AG04450 (cell line): ENCODE measurements at regions not wholly inside any gene's neighbourhood (a gene's known extent, or its start where the extent isn't known, plus 50 kb on each side); places are given as distances from the start of the nearest gene placed in this dataset.

Experiments used
- CTCF ChIA-PET: fragments of 300-600, 350-600 bp; formaldehyde crosslinking; extraction: SDS; loops from one replicate; lab custom pipeline; 2022; ENCODE audit warnings: antibody characterized with exemption, inconsistent platforms; lab: Charles Lee
- POLR2A ChIA-PET: fragments of 350-600 bp; formaldehyde crosslinking; extraction: SDS; loops from one replicate; lab custom pipeline; 2021; ENCODE audit warnings: antibody characterized with exemption, inconsistent platforms; lab: Yijun Ruan, JAX
- DNase-seq: peaks from one replicate; pipeline ENCODE4 v3.0.0-alpha.2; 2011; ENCODE audit warnings: low read depth, low spot score
- H3K27ac ChIP-seq: one replicate; pipeline ENCODE4 v1.5.1; 2012; ENCODE audit warnings: low read depth, low read length, control low read depth
- H3K27me3 ChIP-seq: one replicate; pipeline ENCODE4 v1.6.0; 2012; ENCODE audit warnings: low read length; ENCODE audit not compliant: control insufficient read depth, insufficient read depth
- H3K4me3 ChIP-seq: 2 replicates; pipeline ENCODE4 v1.5.1; 2011; ENCODE audit warnings: mild to moderate bottlenecking, low read depth, low read length, control low read depth
- H3K9me3 ChIP-seq: 2 replicates; pipeline ENCODE4 v1.5.1; 2012; ENCODE audit warnings: low read length; ENCODE audit not compliant: control insufficient read depth, insufficient read depth
- TF ChIP-seq, protein P1 (sequence below): IDR thresholded peaks from 2 replicates; pipeline ENCODE4 v1.5.1; 2011; ENCODE audit warnings: low read depth, low read length, control low read depth, inconsistent platforms

DNA sequence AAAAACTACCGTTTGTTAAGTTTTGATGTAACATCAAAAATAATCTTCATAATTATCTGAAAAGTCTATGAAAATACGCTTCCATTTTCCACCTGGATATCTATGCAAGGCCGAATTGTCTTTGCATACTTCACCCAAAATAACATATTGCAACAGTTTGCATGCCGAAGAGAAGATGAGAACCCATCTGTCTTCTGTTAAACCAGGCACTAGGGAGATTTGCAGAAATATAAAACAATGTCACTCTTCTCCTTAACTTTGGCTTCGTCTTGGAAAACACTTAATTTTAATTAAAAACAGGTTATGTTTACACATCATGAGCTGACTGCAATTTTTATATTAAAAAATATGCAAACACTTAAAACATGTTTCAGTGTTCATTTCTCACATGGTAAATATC, 1325.8 kb downstream of the TBC1D22A start:
- TF ChIP-seq, protein P1, sequence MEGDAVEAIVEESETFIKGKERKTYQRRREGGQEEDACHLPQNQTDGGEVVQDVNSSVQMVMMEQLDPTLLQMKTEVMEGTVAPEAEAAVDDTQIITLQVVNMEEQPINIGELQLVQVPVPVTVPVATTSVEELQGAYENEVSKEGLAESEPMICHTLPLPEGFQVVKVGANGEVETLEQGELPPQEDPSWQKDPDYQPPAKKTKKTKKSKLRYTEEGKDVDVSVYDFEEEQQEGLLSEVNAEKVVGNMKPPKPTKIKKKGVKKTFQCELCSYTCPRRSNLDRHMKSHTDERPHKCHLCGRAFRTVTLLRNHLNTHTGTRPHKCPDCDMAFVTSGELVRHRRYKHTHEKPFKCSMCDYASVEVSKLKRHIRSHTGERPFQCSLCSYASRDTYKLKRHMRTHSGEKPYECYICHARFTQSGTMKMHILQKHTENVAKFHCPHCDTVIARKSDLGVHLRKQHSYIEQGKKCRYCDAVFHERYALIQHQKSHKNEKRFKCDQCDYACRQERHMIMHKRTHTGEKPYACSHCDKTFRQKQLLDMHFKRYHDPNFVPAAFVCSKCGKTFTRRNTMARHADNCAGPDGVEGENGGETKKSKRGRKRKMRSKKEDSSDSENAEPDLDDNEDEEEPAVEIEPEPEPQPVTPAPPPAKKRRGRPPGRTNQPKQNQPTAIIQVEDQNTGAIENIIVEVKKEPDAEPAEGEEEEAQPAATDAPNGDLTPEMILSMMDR, result no peak
- ChIA-PET POLR2A (no interaction called here), CTCF (no interaction called here)
- Histone ChIP-seq H3K9me3 (peaks cover 75% of the 10 kb centered on the region), H3K27me3 (no peaks in the 10 kb centered on the region), H3K27ac (no peak overlapping the region), H3K4me3 (no peak overlapping the region)
- DNase-seq, result no peak

DNA sequence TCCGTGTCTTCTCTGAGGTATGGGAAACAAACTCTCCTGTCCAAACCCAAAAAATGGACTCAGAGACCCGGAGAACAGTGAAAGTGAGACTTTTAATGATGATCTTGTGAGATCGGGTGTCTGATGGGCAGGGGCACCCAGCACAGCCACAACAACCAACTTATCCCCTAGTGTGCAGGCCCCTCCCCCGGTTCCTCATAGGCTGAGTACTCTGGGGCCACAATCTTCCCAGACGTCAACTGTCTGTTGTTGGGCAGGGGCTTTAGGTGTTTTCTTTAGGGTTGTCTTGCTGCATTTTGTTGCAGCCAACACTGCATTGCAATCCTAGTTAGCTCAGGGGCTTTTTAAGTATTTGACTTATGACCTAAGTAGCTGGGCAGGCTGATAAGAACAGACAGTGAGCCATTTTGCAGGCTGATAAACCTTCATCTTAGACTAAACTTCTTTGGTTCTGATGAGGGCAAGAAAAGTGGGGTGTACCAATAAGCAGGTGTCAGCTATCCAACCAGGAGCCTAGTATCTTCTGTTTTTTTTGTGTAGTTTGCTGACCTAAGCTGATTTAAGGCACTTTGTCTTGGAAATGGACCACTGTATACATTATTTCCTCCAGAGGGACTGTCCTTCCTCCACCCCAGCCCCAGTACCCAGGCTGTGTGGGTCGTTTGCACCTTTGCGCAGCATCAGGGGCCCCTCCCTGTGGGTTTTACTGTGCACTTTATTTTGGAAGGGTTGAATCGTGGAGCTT, 1323.6 kb downstream of the TBC1D22A start:
- TF ChIP-seq, protein P1, result no peak
- Histone ChIP-seq H3K4me3 (no peak overlapping the region), H3K27ac (no peak overlapping the region), H3K27me3 (no peaks in the 10 kb centered on the region), H3K9me3 (peaks cover 82% of the 10 kb centered on the region)
- POLR2A ChIA-PET, result no interaction called here
- CTCF ChIA-PET, result no interaction called here
- DNase-seq, result no peak

DNA sequence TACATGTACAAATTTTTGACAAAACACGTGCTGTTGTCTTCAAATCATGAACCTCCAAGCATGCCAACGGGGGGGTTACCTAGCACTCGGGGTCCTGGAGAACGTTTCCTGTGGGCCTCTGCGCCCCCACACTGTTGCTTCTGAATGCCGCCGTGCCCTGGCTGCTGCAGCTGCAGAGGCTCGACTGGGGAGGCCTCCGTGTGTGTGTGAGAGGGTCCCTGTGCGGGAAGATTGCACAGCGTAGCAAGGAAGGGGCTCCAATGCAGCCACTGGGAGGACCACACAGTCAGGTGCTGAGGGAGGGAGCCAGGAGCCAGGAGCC, 1322.2 kb downstream of the TBC1D22A start:
- DNase-seq, result no peak
- POLR2A ChIA-PET, result no interaction called here
- peaks cover 82% of the 10 kb centered on the region for H3K9me3 ChIP-seq
- CTCF ChIA-PET, result no interaction called here
- H3K27me3 ChIP-seq, result no peaks in the 10 kb centered on the region
- H3K27ac ChIP-seq, result no peak overlapping the region
- no peak overlapping the region for H3K4me3 ChIP-seq
- TF ChIP-seq, protein P1, result no peak

DNA sequence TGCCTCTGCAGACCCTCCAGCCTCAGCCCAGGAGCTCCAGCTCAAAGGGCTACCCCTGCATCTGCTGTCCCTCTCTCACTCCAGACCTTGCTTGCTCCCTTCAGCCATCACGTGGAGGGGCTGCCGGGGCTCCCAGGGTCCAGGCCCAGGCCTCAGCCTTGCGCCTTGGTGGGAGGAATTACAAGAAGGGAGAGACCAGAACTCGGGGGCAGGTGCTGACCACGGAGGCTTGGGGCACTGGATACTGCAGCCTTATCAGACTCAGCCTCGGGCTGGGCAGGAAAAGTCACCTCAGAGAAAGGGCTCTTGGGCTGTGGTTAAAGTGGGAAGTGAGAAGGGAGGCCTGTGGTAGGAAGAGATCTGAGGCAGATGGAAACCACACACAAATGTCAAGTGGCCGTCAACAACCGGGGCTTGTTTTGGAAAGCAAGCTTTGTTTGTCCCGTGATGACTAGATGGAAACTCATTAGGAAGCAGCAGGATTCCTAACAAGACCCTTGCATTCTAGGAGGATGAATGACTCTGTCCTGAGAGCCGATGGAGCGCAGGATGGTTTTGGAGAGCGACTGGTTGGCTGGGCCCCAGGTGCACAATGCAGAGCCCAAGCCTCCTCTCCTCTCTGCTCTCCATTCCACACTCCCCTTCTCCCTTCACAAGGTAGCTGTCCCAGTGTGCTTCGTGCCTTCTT, 1321.7 kb downstream of the TBC1D22A start:
- H3K4me3 ChIP-seq, result no peak overlapping the region
- H3K27me3 ChIP-seq, result no peaks in the 10 kb centered on the region
- DNase-seq, result no peak
- TF ChIP-seq, protein P1, result no peak
- POLR2A ChIA-PET, result no interaction called here
- CTCF ChIA-PET, result no interaction called here
- peaks cover 82% of the 10 kb centered on the region for H3K9me3 ChIP-seq
- no peak overlapping the region for H3K27ac ChIP-seq

DNA sequence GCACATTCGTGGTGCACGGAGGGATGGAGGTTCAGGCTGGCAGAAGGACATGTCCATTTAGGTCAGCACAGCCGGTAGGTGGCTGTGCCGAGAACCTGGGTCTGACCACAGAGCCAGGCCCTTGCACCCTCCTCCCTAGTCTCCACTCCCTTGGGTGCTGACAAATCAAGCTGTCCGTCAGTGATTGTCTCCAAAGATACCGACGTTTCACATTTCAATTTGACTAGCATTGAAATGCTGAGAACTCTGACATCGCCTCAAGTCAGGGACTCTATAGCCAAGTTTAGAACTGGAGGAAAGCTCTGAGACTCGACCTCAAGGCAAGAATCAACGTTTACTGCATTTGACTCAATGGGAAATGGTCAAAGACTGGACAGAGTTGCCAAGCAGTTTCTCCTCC, 1321.1 kb downstream of the TBC1D22A start:
- TF ChIP-seq, protein P1, result no peak
- no peak for DNase-seq
- POLR2A ChIA-PET, result no interaction called here
- Histone ChIP-seq H3K9me3 (peaks cover 82% of the 10 kb centered on the region), H3K27me3 (no peaks in the 10 kb centered on the region), H3K27ac (no peak overlapping the region), H3K4me3 (no peak overlapping the region)
- CTCF ChIA-PET, result no interaction called here
